Liver (tissue), 8 donors: ENCODE measurements at regions not wholly inside any gene's neighbourhood (a gene's known extent, or its start where the extent isn't known, plus 50 kb on each side); places are given as distances from the start of the nearest gene placed in this dataset.

Experiments
- DNase-seq: peaks from one replicate; pipeline ENCODE4 v3.0.0-alpha.2; 2017; ENCODE audit warnings: low spot score
- H3K27ac ChIP-seq, 2 donors: one replicate each; pipeline ENCODE4 v1.7.0; 2013; ENCODE audit warnings: inconsistent platforms in 2 of 2, low read length in 2 of 2, control low read depth in 1 of 2, low read depth in 1 of 2, mild to moderate bottlenecking in 1 of 2
- H3K27me3 ChIP-seq, 4 donors: one replicate each; pipeline versions ENCODE4 v1.6.1 to v1.7.0; 2013; ENCODE audit warnings: low read length in 3 of 4, inconsistent platforms in 1 of 4, mild to moderate bottlenecking in 1 of 4, moderate library complexity in 1 of 4; ENCODE audit not compliant: control insufficient read depth in 4 of 4, insufficient read depth in 4 of 4
- H3K36me3 ChIP-seq, 4 donors: one replicate each; pipeline versions ENCODE4 v1.6.1 to v1.7.0; 2013; ENCODE audit warnings: low read length in 3 of 4, mild to moderate bottlenecking in 3 of 4, low read depth in 1 of 4, moderate library complexity in 1 of 4; ENCODE audit not compliant: control insufficient read depth in 4 of 4, insufficient read depth in 3 of 4
- H3K4me1 ChIP-seq, 4 donors: one replicate each; pipeline versions ENCODE4 v1.6.1 to v1.7.0; 2013; ENCODE audit warnings: low read length in 3 of 4, mild to moderate bottlenecking in 3 of 4, moderate library complexity in 1 of 4; ENCODE audit not compliant: control insufficient read depth in 4 of 4, insufficient read depth in 4 of 4
- H3K4me3 ChIP-seq, 3 donors: one replicate each; pipeline versions ENCODE4 v1.6.1 to v1.7.0; 2013; ENCODE audit warnings: low read length in 3 of 3, control low read depth in 1 of 3, low read depth in 1 of 3, mild to moderate bottlenecking in 1 of 3
- H3K9ac ChIP-seq, 2 donors: one replicate each; pipeline ENCODE4 v1.7.0; 2013; ENCODE audit warnings: low read length in 2 of 2, mild to moderate bottlenecking in 2 of 2, moderate library complexity in 2 of 2, control low read depth in 1 of 2, low read depth in 1 of 2
- H3K9me3 ChIP-seq, 4 donors: one replicate each; pipeline versions ENCODE4 v1.6.1 to v1.7.0; 2013; ENCODE audit warnings: low read length in 3 of 4; ENCODE audit not compliant: control insufficient read depth in 4 of 4
- ATF3 ChIP-seq: IDR thresholded peaks from 2 replicates; pipeline ENCODE4 v1.6.1; 2016; ENCODE audit warnings: antibody characterized with exemption
- CTCF ChIP-seq: fragments of 150-350 bp; IDR thresholded peaks from 2 replicates; pipeline ENCODE4 v1.5.1; 2017; ENCODE audit warnings: improper control_type of control experiment, low read depth, low read length; ENCODE audit not compliant: missing input control
- EGR1 ChIP-seq, 2 donors: IDR thresholded peaks; 2 replicates each; pipeline ENCODE4 v1.6.1; 2016 to 2018; ENCODE audit warnings: antibody characterized with exemption in 2 of 2, low read depth in 2 of 2
- FOXA2 ChIP-seq: IDR thresholded peaks from 2 replicates; pipeline ENCODE4 v1.6.1; 2016; ENCODE audit warnings: antibody characterized with exemption
- HNF4A ChIP-seq, 2 donors: conservative IDR thresholded peaks; 2 replicates each; pipeline ENCODE4 v1.6.1; 2016; ENCODE audit warnings: antibody characterized with exemption in 2 of 2, mild to moderate bottlenecking in 2 of 2
- HNF4G ChIP-seq: IDR thresholded peaks from 2 replicates; pipeline ENCODE4 v1.6.1; 2016; ENCODE audit warnings: antibody characterized with exemption
- JUND ChIP-seq, 2 donors: IDR thresholded peaks; 2 replicates each; pipeline ENCODE4 v1.6.1; 2016; ENCODE audit warnings: antibody characterized with exemption in 2 of 2
- MAX ChIP-seq: IDR thresholded peaks from 2 replicates; pipeline ENCODE4 v1.6.1; 2016; ENCODE audit warnings: antibody characterized with exemption
- NR2F2 ChIP-seq: IDR thresholded peaks from 2 replicates; pipeline ENCODE4 v1.6.1; 2016; ENCODE audit warnings: antibody characterized with exemption
- RAD21 ChIP-seq, 2 donors: IDR thresholded peaks; 2 replicates each; pipeline ENCODE4 v1.6.1; 2016; ENCODE audit warnings: antibody characterized with exemption in 2 of 2, mild to moderate bottlenecking in 2 of 2
- REST ChIP-seq: IDR thresholded peaks from 2 replicates; pipeline ENCODE4 v1.6.1; 2016; ENCODE audit warnings: antibody characterized with exemption, mild to moderate bottlenecking
- RXRA ChIP-seq, 2 donors: IDR thresholded peaks; 2 replicates each; pipeline ENCODE4 v1.6.1; 2017 to 2018; ENCODE audit warnings: antibody characterized with exemption in 2 of 2, mild to moderate bottlenecking in 1 of 2
- SP1 ChIP-seq: IDR thresholded peaks from 2 replicates; pipeline ENCODE4 v1.6.1; 2018; ENCODE audit warnings: antibody characterized with exemption, mild to moderate bottlenecking
- TAF1 ChIP-seq: conservative IDR thresholded peaks from 2 replicates; pipeline ENCODE4 v1.6.1; 2016; ENCODE audit warnings: antibody characterized with exemption, mild to moderate bottlenecking
- YY1 ChIP-seq: IDR thresholded peaks from 2 replicates; pipeline ENCODE4 v1.6.1; 2016; ENCODE audit warnings: antibody characterized with exemption, mild to moderate bottlenecking
- WGBS: extraction: QIAGEN DNeasy Blood & Tissue Kit; methylation state at CpG from one replicate; pipeline ENCODE4 v1.1.7; 2013; 5-methylcytosine and 5-hydroxymethylcytosine counted together
- donor health status: healthy.
- donor health status: healthy.
- donor health status: healthy.
- donor health status: healthy.
- donor health status: healthy.

GRCh38 chr4:20362148-20362547 lies 110.4 kb downstream of the SLIT2 start:
- Histone ChIP-seq H3K9ac (no peak overlapping the region), H3K9me3 (no peaks in the 10 kb centered on the region), H3K27me3 (no peaks in the 10 kb centered on the region), H3K36me3 (no peaks in the 10 kb centered on the region), H3K27ac (no peak overlapping the region), H3K4me3 (no peak overlapping the region), H3K4me1 (no peaks in the 10 kb centered on the region)
- TF ChIP-seq REST (no peak), SP1 (no peak), EGR1 (IDR thresholded peaks at IDR 0.05; ENCODE audit: low read depth in 2 of 2) (no peak), RXRA (IDR thresholded peaks at IDR 0.05) (no peak), FOXA2 (no peak), HNF4G (no peak), TAF1 (no peak), MAX (no peak), ATF3 (no peak), RAD21 (IDR thresholded peaks at IDR 0.05) (no peak), HNF4A (conservative IDR thresholded peaks at IDR 0.05) (no peak), JUND (IDR thresholded peaks at IDR 0.05) (no peak), CTCF (no peak)
- WGBS: 72% methylated on average over 3 of the region's 3 CpGs
- DNase-seq: no peak

- no peak overlapping the region for H3K9ac ChIP-seq
- H3K4me1 ChIP-seq: no peaks in the 10 kb centered on the region
- H3K4me3 ChIP-seq: no peak overlapping the region
- DNase-seq: no peak
- no peaks in the 10 kb centered on the region for H3K9me3 ChIP-seq
- no peaks in the 10 kb centered on the region for H3K36me3 ChIP-seq
- H3K27me3 ChIP-seq: no peaks in the 10 kb centered on the region
- H3K27ac ChIP-seq: no peak overlapping the region
- TF ChIP-seq RXRA (IDR thresholded peaks at IDR 0.05): no peak
- TF ChIP-seq CTCF: no peak
- no peak for TF ChIP-seq HNF4G
- no peak for TF ChIP-seq HNF4A (conservative IDR thresholded peaks at IDR 0.05)
- no peak for TF ChIP-seq RAD21 (IDR thresholded peaks at IDR 0.05)
- no peak for TF ChIP-seq JUND (IDR thresholded peaks at IDR 0.05)
- TF ChIP-seq FOXA2: no peak
- TF ChIP-seq ATF3: no peak
- no peak for TF ChIP-seq SP1
- no peak for TF ChIP-seq REST
- no peak for TF ChIP-seq YY1
- no peak for TF ChIP-seq TAF1
- no peak for TF ChIP-seq NR2F2
- no peak for TF ChIP-seq MAX
- WGBS: 81% methylated on average over 4 of the region's 4 CpGs
These were observed 113.3 kb downstream of the SLIT2 start for GRCh38 chr4:20364969-20365368.
